GM19023 (cell line): ENCODE measurements at regions not wholly inside any gene's neighbourhood (a gene's known extent, or its start where the extent isn't known, plus 50 kb on each side); places are given as distances from the start of the nearest gene placed in this dataset.

Source experiments
- ATAC-seq: cut with Tn5 transposase; IDR thresholded peaks from one replicate; pipeline ENCODE4 v1.9.1; 2021; ENCODE audit warnings: mild to moderate bottlenecking, moderate library complexity; ENCODE audit not compliant: unreplicated experiment

DNA sequence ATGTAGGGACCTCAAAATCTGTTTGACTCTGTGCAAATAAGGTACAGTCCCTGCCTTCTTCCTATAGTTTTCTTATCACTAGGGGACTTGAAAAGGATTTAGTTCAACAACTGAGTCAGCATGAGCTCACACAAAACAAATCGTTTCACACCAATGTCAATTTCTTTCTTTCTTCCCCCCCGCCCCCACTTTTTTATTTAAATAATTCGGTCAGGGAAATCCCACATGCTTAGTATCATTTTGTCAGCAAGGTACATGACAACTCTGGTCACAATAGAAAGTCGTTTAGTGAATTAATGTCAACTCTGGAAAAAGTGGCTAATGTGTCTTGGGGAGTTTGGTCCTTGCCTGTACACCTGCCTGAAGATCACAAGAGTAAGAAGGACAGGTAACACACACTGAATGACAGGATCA, 232.2 kb upstream of the PLEKHG7 start:
- ATAC-seq = peak; percentile 34

DNA sequence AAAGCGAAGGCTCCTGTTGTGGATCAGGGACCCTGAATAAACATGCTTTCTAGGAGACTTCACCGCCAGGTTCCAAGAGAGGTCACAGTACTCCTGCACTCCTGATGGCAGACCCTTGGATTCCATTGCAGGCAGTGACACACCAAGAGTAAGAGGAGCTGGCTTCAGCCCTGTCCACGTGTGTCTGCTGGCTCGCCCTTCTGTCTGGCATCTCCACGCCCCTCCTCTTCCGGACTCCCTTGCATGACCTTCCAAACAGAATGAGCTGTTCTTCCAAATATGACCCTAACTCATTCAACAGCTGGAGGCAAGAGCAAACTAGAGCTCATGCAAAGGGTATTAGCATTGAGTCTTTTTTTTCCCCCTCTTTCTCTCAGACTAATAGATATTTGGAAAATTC, 233.0 kb upstream of the PLEKHG7 start:
- no peak for ATAC-seq

DNA sequence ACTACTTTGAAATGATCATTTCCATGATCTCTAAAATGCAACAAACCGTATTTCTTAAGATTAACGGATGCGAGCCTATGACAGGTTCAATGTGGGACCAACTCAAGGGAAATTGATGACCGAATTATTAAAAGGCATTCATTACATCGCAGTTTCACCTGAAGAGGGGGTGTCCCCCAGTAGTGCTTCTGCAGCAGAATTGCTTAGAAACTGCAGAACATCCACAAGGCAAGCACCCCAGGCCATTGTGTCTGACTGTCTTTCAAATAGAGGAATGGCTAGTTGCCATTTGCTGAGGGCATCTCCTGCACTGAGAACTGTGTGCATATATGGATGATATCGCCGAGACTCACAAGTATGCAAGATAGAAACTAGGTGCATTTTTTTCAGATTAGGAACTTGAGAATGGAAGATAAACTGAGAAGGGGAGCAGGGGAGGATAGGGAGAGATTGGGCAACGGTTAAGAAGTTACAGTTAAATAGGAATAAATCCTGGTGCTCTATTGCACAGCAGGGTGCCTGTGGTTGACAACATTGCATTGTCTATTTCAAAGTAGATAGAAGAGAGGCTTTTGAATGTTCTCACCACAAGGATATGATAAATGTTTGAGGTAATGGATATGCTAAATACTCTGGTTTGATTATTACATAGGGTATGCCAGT, 234.3 kb upstream of the PLEKHG7 start:
- no peak for ATAC-seq

DNA sequence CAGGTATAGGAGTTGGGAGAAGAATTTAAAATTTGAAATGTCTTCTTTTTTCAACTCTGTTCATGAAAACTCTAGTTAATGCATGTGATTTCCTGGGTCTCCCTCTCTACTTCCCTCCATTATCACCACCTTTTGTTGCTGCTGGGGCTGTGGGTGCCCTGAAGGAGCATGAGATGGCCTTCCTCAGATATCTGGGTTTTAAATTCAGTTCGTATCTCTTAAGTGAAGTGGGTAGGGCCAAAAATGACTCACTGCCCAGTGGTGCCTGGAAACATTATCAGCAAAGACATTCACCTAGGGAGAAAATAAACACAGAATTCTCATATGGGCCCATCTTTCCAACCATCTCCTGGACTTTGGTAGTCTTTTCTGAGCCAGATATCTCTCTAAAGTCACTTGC, 234.9 kb upstream of the PLEKHG7 start:
- ATAC-seq = no peak

DNA sequence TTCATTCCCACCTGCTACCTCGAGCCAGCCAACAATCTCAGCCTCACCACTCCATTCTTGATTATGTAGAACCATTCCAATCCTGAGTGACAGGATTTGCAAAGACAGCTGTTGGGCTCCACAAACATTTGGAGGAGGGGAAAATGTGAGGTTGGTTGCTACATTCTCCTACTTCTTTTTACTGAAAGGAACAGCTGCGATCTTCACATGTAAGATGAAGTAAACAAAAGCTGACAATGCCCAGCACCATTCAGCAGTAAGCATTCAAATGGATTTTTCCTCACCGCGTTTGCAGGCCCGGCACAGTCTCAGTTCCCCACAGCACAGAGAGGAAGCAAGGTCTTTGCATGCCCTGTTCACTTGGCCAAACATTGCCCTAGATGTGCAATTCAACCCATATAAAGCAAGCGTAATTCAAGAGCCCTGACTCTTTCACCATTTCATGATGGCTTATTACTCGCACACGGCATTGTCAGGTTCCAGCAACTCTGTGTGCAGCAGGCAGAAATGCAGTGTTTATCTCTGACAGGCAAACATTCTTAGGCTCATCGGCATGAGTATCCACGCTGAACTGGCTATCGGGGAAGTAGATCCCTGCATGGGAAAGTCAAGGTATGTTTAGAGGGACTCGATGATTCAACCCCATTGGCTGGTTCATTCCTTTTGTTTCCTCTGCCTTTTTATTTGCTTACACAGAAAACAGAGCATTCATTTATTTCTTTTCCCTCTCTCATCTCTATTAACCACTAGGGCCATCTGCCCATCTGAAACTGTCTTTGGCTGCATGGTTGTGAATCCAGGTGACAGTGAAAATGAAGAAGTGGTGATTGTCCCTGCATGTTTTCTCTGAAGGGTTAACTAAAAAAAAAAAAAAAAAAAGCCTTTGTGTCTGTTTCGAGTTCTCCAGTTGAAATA, 236.1 kb upstream of the PLEKHG7 start:
- ATAC-seq = peak; percentile 43

DNA sequence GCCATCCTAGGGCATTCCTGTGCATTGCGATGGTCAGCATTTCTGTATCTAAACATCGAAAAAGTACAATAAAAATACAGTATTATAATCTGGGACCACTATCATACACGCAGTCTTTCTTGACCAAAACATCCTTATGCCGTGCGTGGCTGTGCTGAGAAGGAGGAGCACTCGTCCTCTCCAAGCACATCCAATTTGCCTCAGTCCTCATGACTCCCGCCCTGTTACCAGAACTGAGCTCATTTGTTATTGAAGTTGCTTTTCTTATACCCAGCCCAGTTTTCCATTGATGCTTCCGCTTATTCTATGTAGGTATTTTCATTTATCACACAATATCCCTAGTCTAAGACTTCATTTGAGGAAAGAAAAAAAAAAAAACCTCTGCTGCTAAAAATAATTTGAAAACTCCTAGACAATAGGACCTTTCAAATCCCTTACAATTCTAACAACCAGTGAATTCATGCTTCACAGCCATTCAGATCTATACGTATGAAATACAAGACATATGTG, 236.9 kb upstream of the PLEKHG7 start:
- no peak for ATAC-seq

DNA sequence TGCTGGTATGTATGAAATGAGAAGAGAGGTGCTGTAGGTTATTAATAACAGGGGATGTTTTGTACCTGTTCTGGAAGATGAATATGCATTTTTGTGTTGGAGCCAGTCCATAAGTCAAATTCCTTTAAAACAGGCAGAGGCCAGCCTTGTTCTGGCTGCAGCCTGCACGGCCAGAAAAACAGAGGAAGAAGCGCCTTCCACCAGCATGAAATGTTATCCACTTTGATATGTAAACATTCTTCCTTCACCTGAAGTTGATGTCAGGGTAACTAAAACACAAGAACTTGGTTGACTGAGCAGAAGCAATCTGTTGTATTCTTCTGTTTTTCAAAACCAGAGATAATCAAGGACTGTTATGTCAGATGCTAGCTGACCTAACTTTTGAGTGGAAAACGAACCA, 237.9 kb upstream of the PLEKHG7 start:
- no peak for ATAC-seq

DNA sequence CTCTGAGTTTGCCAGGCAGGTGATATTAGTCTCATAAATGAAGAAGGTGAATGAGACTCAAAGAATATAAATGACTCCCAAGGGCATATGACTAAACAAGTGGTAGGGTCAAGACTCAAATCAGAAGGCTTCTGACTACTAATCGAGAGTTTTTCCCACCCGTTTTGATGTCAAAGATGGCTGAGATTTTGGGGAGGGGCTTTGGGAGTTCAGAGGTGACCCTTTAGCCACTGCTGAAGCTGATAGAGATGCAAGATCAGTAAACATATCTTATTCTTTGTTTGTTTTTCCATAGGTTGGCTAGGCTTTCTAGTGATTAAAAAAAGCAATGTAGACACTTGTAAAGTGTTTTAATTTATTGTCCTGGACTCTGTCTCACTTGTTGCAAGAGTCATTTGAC, 239.6 kb upstream of the PLEKHG7 start:
- ATAC-seq = no peak

DNA sequence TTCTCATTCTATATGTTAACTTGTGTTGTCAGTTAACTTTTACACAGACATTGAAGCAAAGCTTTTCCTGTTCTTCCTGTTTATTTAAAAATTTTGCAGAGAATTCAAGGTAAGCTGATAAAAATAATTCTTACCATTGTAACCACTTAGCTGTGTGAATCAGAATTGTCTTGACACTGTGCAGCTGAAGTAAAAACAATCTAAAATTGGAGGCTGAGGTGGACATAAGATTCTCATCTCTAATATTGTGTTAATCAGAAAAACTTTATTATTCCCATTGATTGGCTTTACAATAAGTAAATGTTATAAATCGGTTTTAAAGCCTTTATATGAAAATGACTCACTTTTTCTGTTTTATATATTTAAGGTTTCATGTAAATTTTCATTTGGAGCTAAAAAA, 240.3 kb upstream of the PLEKHG7 start:
- ATAC-seq = no peak

DNA sequence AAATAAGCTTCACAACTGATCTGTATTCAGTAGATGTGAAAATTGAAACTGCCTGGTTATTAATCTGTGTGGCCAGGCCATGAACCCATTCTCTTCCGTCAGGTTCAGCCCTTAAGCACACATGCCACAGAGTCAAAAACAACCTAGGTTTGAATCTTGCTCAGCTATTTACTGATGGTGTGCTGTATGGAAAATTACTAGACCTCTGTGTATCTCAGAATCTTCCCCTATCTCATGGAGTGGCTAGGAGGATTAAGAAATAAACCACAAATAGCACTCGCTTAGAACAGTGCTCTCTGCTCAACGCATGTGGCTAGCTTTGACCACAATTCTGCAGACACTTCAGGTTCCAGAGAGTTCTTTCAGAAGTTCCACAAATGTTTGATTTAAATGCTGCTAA, 240.7 kb upstream of the PLEKHG7 start:
- ATAC-seq = peak; percentile 63

DNA sequence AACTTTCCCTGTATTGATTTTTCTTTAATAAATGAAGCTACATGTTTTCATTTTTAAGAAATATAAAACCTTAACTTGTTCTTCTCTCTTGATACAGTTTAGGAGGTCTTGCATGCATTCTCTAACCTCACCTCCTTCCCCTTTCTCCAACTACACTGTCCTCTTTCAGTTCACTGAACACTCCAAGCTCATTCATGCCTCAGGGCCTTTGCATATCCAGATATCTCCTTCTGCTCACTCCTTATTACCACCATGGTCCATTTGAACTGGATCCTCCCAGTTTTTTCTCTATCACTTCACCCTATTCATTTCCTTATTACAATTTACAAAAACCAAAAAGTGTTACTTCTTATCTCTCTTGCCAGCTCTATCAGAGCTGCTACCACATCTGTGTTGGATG, 242.9 kb upstream of the PLEKHG7 start:
- ATAC-seq = no peak

DNA sequence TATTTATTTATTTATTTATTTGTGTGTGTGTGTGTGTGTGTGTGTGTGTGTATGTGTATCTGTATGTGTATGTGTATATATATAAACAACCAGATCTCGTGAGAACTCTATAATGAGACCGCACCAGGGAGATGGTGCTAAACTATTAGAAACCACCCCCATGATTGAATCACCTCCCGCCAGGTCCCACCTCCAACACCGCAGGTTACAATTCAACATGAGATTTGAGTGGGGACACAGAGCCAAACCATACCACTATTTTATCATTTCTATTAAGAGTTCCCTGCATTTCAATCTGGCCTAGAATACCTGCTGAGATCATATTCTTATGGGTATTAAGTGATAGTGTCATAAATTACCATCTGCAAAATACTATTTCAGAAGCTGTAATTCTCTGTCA, 243.8 kb upstream of the PLEKHG7 start:
- ATAC-seq = no peak

DNA sequence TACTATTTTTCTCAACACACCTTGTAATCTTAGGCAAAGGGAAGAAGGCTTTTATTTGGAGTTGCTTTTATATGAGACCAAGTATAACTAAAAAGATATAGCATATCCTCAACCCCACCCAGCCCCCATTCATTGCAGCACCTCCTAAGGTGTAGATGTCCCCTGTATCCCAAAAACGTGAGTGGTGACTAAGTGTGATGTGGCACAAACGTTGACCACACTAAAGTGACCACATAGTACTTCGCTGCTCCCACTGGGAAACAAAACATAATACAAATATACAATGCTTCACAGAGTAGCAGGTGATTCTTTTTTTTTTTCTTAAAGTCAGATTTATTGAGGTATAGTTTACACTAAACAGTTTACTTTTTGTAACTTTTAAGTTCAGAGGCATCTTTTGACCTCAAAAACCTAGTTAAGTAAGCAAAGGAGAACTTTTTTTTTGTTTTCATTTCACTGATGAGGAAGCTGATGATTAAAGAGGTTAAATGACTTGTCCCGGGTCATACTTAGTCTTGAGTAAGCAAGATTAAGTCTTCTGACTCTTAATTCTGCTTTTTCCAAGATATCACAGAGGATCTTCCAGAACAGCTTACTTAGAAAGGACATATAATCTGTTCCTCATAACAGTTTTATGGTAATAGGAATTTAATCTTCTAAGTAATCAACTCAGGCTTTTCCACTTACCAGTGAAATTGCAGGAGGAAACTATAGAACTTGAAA, 245.2 kb upstream of the PLEKHG7 start:
- ATAC-seq = no peak

DNA sequence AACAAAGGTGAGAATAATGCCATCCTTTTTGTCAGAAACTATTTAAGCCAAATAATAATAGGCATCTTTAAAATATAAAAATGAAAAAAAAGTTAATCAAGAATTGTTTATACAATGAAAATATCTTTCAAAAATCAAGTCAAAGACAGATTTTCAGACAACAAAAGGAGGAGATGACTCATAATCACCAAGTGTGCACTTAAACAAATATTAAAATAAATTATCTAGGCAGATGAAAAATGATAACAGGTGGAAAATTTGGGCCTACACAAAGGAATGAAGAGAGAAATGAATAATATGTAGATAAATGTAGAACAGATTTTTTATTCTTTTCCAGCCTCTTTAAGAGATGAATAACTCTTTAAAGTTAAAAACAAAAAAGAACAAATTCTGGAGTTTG, 250.0 kb upstream of the PLEKHG7 start:
- ATAC-seq = no peak

DNA sequence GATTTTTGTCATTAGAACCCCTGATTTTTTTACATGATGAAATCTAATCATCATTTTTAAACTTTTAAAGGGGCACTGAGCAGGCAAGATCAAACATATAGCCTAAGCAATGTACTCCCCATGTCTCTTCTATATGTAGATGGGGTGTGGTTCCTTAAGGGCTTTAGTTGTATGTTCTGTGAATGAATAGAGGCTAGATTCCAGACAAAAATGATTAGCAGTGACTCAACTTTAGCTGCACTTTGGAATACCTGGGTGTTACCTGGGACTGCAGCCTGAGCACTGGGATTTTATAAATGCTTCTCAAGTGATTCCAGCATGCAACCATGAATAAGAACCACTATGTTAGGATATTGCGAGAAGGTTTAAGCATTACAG, 256.7 kb upstream of the PLEKHG7 start:
- peak; percentile 4 for ATAC-seq

DNA sequence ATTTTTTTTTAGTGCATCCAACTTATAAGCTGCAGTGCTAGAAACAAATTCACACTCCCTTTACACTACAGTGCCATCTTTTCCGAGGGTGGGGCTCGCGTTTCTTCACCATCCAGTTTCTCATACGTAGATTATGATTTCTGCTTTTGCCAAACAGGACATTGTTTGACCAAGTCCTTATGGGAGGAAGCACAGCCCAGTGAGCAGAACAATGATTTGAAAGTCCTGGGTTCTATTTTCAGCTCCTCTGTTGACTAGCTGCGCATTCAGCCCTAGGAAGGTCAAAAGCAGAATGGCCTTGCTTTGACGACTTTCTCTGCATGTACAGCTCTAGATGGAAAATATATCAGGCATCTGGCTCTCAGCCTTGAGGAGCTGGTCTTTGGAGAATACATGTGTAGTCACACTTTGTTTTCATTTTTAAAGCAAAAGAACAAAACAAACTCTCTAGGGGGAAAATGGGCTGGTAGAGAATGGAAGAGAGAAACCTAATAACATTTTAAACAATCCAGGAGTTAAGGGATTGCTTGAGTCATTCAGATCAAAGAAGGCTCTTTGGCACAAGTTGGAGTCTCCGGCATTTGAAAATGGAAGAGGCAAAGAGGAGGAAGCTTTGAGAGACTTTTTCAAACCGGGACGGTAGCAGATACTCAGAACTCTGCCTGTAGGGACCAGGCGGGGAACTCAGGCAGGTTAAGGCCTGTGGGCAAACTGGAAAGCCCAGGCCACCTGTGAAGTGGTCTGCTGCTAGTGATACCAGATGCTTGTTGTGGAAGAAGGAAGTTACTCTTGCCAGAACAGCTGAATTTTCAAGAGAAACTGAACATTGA, 257.3 kb upstream of the PLEKHG7 start:
- peak; percentile 79 for ATAC-seq

DNA sequence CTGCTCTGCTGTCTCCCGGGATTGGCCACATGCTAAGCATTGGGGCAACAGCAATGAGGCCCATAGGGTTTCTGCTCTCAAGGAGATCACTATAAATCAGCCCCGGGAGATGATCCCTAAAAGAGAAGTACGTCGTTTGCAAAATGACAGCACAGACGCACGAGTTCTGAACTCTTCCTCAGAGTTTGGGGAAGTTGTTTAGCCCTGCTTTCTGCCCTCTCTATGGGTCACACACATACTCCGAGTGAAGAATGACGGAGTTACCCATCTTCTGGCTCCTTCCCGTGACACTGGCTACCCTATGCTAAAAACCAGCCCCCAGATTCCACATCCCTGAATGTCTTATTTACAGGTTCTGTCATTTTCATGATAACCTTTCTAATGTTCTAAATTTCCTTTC, 258.0 kb upstream of the PLEKHG7 start:
- ATAC-seq = peak; percentile 36

DNA sequence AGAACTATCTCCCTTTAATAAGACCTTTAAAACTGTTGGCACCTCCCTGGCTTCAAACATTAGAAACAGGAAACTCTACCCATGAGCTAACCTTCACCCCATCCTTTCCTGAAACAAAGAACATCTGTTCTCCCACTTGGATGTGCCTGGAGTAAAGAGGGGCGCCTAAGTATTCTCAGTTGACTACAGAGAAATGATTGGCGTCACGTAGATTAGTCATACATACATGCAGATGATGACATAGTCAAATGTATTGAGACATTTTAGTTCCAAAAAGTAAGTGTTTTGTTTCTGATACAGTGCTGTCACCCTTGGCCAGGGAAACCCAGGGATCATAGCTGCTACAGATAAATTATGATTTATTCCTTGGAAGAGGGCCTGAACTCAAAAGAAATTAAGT, 260.0 kb upstream of the PLEKHG7 start:
- no peak for ATAC-seq

DNA sequence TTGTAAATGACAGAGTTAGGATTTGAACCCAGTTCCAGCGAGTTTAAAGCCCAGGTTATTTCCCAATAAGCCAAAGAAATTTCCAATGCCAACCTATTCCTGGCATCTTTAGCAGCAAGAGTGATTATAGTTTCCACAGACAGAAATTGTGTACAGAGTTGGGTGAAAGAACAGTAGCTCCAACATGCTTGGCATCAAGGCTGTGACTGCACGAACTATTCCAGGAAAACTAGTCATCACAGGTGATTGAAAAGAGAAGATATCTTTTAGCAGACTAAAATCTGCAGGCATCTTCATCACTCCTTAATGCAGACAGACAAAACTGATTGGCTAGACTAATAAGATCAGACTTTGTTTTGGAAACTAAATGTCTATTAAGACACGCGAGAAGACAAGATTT, 262.7 kb upstream of the PLEKHG7 start:
- ATAC-seq = no peak

DNA sequence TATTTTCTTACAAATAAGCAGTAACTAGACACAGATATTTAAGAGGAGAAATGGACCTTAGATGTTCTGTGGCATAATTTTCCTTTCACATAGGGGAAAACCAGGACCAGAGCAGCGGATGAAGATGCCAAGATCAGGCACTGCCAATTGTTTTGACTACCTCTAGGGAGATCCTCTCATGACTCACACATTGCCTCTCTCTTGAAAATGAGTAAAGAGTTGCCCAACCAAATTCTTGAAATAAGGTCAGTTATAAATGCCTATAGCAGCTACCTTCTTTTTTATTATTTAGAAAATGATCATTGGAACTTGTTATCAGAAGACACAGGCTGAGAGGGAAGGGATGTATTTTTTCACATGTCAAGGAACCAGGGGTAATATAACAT, 263.4 kb upstream of the PLEKHG7 start:
- no peak for ATAC-seq
